Inferior parietal cortex (tissue), 1 donor: ENCODE measurements at regions not wholly inside any gene's neighbourhood (a gene's known extent, or its start where the extent isn't known, plus 50 kb on each side); places are given as distances from the start of the nearest gene placed in this dataset.

Experiments
- DNase-seq: peaks from one replicate; pipeline ENCODE4 v3.0.0-alpha.2; 2016; ENCODE audit errors: extremely low spot score

DNA sequence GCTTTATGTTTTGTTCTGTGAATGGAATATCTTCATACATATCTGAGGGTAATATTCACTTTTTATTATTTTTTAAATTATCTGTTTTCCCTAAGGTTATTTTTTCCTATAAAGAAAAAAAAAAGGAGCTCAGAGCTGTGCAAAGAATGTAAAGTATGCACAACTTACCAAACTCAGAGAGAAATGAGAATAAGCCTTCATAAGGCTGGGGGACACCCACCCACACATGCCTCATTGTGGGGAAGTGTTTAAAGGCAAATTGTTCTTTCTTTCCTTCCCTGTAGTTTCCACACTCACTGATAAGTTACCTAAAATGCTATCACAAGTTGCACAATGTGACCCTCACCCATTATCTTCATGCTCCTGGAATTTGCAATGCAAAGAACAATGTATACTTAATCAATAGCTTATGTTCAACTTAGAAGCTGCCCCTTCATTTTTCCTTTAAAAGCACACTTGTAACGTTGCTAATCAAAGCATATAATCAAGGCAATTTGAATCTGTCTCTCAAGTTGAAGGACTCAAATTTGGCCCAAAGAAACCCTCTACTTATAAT lies 108.1 kb downstream of the GNAT3 start:
- no peak for DNase-seq

DNA sequence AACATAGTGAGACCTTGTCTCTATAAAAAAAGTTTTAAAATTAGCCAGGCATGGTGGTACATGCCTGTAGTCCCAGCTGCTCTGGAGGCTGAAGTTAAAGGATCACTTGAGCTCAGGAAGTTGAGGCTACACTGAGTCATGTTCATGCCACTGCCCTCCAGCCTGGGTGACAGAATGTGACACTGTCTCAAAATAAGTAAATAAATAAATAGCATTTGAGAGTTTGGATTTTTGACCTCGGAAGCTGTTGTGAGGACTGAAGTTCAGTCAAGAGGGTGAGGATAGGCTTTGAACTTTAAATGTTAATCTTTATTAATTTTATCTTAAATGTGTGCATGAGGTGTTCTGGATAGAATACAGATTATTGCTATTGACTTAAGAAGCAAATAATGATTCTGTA lies 110.2 kb downstream of the GNAT3 start:
- no peak for DNase-seq

DNA sequence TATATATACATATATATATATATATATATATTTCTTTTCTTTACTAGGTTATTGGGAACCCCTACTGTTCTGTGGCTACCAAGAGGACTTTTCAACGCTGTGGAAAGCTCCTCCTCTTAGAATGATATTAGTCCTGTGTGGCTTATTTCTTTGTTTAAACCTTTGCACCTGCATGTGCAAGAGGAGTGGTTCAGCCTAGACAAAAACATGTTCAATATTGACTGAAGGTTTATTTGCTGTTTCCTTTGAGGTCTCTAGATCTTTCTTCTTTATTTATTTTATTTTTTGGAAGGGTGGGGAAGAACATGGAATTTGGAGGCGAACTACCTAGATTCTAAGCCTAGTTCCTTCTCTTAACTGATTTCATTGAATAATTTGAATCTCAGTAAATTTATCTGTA lies 118.1 kb downstream of the GNAT3 start:
- no peak for DNase-seq

DNA sequence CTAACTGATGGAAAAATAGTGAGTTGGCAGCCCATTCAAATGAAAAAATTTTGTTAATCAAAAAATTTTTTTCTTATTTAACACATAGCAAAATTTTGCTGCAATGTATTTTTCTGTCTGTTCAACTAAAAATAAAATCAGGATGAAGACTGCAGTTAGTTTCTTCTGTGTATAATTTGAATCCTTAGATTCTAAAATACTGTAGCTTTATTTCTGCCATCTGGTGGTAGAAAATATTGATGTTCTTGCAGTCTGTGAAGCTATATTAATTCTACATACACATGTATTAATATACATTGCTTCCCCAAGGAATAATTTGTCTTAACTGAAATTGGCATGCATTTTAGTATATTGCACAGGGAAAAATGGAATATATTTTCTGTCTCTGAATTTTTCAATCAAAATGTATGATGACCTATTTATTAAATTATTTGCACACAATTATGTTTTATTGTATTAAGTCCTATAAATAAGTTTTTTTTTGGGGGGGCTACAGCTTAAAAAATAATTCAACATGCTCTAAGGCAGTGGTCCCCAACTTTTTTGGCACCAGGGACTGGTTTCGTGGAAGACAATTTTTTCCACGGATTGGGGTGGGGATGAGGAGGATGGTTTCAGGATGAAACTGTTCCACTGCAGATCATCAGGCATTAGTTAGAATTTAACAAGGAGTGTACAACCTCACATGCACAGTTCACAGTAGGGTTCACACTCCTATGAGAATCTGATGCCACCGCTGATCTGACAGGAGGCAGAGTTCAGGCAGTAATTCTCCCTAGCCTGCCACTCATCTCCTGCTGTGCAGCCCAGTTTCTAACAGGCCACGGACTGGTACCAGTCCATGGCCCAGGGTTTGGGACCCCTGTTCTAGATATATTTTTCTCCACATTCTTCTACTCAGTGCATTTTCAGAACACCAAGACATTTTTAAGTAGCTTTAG lies 119.4 kb downstream of the GNAT3 start:
- DNase-seq, result peak; percentile 79

DNA sequence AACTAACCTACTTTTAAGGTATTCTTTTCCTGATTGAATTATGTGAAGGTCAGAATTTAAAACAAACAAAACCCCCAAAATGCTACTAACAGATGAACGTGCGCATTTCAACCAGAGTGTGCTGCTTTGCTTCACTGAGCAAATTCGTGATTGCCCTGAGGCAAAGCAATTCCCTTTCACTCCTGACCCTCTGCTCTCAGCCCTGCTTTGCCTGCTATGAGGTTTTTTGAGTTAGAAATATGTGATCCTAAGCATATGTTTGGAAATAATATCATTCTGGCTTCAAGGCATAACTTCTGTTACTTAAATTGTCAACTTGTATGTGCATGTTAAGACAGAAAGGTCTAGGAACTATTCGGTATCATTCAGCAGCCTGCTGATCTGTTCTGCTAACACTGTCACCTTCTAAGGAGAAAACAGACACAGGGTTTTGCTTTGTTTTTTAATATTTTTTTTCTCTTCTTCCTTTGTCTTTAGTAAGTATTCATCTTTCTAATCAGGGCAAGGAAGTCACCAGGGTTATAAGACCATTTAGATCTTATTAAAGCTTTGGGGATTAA lies 124.2 kb downstream of the GNAT3 start:
- DNase-seq, result no peak

DNA sequence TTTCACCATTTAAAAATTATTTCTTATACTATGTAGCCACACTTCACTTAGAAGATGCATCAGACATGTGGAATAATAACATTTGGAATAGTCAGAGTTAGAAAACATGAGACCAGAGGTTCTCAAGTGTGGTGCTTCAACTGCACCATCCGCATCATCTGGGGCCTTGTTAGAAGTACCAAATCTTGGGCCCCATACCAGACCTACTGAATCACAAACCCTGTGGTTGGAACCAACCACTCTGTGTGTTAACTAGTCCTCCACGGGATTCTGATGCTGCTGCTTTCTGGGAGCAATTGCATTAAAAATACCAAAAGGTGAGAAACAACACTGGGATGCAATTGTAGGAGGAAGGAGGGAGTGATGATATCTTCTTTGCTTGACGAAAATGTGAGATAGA lies 125.2 kb downstream of the GNAT3 start:
- no peak for DNase-seq

DNA sequence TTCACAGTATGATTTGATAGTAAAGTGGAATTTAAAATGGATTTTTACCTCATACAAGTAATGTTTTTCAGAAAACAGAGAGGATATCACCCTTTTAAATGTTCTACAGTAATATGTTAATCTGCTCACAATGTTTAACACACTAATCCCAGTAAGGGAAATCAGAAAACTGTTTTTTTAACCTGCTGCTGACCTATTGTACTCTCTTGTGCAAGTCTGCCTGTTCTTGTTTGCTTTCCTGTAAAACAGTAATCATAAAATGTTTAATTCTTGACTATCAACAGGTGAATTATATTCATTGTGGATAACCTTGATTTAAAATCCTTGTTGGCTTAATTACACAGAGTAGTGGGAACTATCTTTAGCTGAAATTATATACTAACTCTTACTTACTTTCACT lies 126.4 kb downstream of the GNAT3 start:
- DNase-seq, result no peak

DNA sequence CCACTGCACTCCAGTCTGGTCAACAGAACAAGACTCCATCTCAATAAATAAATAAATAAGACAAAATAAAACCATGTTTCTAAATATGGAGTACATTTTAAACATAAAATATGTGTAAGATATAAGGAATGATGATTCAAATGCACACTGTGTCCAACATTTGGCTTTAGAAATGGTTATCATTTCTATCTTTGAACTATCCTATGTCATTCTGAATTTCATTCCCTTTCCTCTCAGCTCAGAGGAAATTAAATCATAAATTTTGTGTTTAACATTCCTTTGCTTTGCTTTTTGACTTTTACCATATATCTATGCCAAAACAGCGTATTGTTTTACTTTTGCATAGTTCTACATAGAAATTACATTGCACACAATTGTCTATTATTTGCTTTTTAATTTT lies 130.9 kb downstream of the GNAT3 start:
- no peak for DNase-seq

DNA sequence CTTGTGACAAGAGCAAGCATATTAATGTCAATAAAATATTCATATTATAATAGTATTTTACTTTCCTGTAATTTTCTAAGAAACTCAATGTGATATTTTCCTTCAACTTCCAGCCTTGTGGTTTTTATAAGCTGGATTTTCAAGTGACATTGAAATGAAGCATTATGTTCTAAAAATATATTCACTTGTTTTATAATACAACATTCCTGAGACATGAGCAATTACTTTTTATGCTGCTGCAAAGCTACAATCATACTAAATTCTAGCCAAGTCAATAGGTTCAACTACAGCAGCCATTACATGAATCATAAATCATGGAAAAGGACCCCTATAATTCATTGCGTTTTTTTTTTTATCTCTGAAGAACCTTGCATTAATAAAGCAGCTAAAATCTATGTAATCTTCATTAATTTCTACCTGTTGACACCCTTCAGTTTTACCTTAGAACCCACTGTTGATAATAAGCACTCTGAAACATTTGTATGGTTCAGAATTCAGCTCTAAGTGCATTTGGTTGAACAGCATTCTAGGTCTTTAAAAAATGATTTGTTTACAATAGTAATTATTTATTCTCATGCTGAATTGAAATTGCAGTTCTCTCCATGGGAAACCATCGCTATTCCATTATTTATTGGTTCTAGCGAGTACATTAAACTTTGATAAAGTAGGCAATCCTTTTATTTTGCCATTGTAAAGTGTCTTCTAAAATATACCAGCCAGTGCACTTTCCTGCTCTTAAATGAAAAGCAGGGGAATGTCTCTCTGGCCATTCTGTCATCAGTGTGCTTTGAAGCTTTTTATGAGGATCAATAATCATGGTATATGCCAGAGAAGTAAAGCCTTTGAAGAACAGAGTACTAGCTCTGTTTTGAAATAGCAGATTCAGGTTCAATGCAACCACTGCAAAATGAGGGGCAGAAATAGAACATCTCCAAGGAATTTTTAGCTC lies 132.6 kb downstream of the GNAT3 start:
- DNase-seq, result no peak

DNA sequence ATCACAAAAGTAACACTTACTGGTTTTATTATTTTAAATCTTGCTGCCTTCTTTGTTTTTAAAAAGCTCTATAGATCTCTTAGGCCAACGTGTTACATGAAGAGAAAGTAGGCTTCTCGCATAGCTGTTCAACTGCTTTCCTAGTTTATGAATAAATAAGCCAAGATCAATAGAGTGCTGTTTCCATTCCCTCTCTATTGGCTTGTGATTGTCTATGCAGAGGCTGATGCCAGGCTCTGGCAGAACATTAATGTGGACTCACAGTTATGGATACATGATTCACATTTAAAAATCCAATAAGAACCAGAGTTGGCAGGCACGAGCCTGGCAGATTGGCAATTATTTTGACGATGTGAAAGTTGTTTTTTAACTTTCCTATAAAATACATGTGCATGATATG lies 137.5 kb downstream of the GNAT3 start:
- DNase-seq, result no peak

DNA sequence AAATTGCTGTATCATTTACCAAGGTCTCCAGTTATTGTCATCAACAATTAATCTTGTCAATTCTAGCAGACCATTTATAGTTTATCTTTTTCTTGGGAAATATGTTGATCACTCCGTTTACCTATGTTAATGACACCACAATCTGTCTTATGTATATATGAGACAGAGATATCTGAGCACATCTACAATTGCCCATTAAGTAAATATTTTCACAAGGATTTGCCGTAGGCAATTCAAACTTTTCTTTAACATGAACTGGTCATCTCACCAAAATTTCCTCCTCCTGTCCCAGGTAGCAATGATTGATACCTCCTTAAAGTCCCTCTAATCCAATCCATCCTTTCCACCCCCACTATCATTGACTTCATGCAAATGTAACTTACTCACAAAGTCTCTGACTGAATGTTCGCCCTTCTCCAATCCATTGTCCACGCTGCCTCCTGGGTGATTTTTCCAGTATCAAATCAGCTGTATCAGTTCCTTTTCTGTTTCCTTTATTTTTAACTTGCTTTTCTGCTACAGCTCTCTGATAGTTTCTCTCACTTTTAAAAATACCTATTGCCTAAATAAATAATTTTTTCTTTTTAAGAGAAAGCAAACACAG lies 138.3 kb downstream of the GNAT3 start:
- no peak for DNase-seq

DNA sequence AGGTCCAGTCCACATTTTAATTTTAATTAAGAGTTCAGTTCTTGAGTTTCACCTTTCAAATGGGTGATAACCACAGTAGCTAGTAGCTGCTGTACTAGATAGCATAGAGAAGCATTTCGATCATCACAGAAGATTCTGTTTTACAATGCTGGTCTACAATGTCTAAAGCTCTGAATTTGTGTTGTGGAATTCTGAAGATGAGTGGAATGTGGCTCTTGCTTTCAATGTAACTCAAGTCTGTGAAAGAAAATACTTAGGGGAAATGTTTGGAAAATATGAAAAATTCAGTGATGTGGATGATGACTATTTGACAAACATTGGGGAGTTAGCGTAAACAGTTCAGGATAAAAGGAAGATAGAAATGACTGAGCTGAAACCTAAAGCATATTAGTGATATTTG lies 139.4 kb downstream of the GNAT3 start:
- DNase-seq, result no peak

DNA sequence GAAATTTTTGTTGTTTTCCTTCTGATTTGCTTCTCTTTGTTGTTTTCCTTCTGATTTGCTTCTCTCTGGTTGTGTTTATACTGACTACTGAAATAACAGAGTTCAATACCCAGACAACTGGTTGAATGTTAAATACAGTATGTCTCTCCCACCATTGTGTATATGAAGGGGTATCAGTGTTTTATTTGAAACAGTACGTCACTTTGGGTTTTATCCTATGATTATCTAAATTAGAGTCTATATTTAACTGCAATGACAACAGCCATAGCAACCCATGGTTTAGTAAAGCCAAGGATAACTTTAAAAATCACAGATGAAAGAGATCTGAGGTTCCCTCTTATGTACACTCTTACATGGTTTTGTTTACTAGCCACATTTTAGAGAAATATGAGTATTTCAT lies 141.3 kb downstream of the GNAT3 start:
- DNase-seq, result no peak

DNA sequence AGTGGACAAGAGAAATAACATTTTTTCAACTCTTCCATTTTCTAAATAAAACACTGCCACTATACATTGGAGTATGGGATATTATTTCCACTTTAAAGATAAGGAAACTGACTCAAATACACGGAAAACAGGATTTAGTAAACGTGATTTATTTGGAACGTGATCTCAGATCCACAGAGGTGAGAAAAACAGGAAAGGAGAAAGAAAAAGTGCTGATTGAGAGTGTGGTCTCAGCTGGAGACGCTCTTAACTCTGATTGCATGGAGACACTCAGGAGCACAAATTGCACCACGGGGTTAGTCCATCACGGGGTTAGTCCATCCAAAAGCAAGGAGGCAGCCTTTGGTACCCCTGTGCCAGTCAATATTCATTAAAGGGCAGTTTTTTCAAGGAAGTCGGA lies 142.5 kb downstream of the GNAT3 start:
- no peak for DNase-seq

DNA sequence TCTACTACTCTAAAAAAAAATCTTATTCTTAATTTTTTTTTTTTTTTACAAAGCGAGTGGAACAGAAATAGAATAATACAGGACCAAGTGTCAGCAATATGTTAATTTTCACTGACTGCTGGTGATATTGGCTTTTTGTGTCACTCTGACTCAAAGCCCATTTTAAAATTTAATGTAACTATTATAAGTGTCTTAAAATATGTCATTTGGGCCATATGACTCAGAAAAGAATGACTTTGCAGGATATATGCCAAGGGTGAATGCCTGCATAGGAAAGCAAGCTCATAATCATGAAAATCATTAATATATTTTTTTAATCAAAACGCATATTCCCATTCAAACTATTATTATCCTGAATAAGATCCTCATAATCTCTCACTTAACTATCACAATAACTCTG lies 149.2 kb downstream of the GNAT3 start:
- DNase-seq, result no peak

DNA sequence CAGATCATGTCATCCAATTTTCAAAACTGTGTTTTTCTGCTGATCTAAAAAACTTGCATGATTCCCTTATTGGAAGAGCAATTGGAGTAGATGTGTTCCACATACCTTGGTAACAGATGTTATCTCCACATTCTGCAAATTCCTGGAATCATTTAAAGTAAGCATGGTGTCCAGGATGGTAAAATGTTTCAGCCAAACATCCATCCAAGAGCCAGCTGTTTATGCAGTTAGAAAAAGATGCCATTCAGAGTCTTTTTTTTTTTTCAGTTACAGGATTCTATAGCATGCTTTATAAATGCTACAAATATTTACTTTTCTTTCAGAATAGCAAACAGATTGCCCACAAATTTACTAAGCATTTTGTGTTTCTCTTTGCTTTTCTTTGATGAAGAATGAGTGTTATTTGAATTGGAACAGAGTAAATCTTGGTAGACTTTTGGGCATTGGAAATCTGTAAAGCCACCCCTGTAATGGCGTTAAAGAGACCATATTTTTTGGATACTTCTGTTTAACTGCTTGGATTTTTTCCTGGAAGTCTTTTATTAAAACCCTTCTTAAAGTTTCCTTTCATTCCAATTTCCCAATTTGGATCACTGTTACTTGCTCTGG lies 149.8 kb downstream of the GNAT3 start:
- no peak for DNase-seq

DNA sequence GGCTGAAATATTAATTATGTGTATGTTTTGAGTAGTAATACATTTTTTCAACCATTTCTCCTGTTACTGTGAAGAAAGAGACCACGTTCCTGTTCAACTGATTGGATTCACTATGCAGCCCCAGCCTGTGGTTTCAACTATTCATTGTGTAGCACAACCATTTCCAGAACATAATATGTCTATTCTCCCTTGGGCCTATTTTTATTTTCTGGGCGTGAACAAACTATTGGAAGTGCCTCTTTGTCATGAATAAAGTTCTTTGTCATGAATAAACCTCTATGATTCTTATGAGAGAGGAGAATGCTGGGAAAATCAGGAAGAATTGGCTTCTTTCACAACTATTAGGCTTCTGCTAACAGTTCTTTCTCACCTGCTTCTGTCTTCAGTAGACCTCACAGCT lies 152.4 kb downstream of the GNAT3 start:
- DNase-seq, result no peak

DNA sequence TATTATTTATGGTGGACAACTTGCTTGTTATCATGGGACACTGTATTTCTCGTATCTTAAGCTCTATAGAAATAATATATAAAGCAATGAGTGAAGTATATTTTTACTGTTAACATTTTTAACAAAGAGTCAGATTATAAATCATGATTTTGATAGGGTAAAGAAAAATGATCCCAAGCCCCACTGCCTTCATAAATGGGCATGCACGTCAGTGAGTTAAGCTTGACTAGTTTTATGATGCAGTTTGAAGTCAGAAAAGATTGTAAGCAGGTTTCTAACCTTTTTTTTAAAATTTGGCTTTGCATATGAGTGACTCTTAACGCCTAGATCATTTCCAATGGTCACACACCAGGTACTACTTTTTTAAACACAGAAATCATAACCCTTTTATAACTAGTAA lies 152.8 kb downstream of the GNAT3 start:
- DNase-seq, result no peak

DNA sequence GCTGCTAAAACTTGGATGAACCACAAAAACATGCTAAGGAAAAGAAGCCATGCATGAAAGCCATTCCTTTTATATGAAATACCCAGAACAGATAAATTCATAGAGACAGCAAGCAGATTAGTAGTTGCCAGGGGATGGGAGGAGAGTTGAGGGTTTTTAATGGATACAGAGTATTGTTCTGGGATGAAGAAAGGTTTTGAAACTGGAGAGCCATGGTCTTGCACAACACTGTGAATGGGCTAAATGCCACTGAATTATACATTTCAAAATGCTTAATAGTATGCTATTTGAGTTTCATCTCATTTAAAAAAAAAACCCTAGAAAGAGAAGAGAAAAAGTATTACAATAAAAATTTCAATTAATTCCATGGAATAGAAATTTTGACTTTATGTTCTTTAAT lies 154.3 kb downstream of the GNAT3 start:
- no peak for DNase-seq

DNA sequence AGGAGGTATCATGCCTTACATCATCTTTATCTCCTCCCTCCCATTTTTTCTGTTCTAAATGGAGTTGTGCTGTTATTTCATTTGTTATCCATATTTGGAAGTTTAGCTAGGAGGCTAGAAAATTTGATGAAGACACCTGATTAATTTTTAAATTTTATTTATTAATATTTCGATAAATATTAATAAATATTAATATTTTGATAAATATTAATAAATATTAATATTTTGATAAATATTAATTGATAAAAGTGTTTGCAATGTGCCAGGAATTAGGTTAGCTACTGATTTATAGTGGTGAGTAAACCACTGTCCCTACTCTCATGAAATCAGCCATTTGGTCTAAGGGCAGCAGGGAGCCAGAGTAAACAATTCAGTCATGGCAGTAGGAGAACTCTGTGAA lies 161.4 kb downstream of the GNAT3 start:
- DNase-seq, result no peak

DNA sequence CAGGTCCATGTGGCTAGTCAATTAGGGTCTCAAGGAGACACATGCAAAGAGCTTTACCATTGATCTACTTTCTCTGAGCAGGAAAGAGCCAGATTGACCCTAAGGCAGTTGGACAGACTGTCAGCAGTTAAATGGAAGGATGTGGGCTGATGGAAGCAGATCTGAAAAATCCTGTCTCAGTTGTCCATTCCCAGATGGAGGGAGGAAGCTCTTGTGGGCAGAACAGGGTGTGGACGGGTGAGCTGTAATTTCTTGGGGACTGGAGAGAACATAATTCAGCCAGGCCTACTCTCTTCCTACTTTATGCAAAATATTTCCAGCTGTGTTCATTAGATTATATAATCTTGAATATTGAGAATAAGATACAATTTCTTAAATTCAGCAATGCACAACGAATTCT lies 163.6 kb downstream of the GNAT3 start:
- no peak for DNase-seq
